ENCODE measurements at regions not wholly inside any gene's neighbourhood (a gene's known extent, or its start where the extent isn't known, plus 50 kb on each side); places are given as distances from the start of the nearest gene placed in this dataset.
"Not testable (repeated sequence)": the region's sequence is repeated elsewhere in the genome, so short reads cannot be mapped to it uniquely, and the experiment has no call there.

- peaks cover 1 to 7% of the 10 kb centered on the region in 2 donors for H3K27me3 Mint-ChIP-seq
- no peaks in the 10 kb centered on the region for H3K4me1 Mint-ChIP-seq (ENCODE audit: low read depth in 2 of 2)
- no peaks in the 10 kb centered on the region for H3K36me3 Mint-ChIP-seq (ENCODE audit: insufficient read depth)
- peaks cover 6 to 9% of the 10 kb centered on the region in 2 donors for H3K9me3 Mint-ChIP-seq
- DNase-seq (no peak), ATAC-seq (replicated peaks) (no peak)
- no peak overlapping the region for H3K4me3 Mint-ChIP-seq
- H3K27ac Mint-ChIP-seq, result no peak overlapping the region
Measured at GRCh38 chr7:138247568-138248333, 171.5 kb downstream of the AKR1D1 start.

- Mint-ChIP-seq H3K4me1 (ENCODE audit: low read depth in 2 of 2) (no peaks in the 10 kb centered on the region), H3K27ac (no peak overlapping the region), H3K27me3 (peaks cover 8 to 15% of the 10 kb centered on the region in 2 donors), H3K9me3 (peaks cover 6 to 9% of the 10 kb centered on the region in 2 donors), H3K36me3 (ENCODE audit: insufficient read depth) (no peaks in the 10 kb centered on the region), H3K4me3 (no peak overlapping the region)
- ATAC-seq (replicated peaks) (no peak), DNase-seq (no peak)
Measured at GRCh38 chr7:138248609-138249008, 172.3 kb downstream of the AKR1D1 start.

GRCh38 chr7:138249975-138250374, 173.7 kb downstream of the AKR1D1 start:
- no peak overlapping the region for H3K27ac Mint-ChIP-seq
- no peak overlapping the region for H3K4me3 Mint-ChIP-seq
- peaks cover 8 to 11% of the 10 kb centered on the region in 2 donors for H3K27me3 Mint-ChIP-seq
- H3K9me3 Mint-ChIP-seq, result peaks cover 6 to 9% of the 10 kb centered on the region in 2 donors
- ATAC-seq (replicated peaks) (no peak), DNase-seq (no peak)
- no peaks in the 10 kb centered on the region for H3K4me1 Mint-ChIP-seq (ENCODE audit: low read depth in 2 of 2)
- no peaks in the 10 kb centered on the region for H3K36me3 Mint-ChIP-seq (ENCODE audit: insufficient read depth)

DNA sequence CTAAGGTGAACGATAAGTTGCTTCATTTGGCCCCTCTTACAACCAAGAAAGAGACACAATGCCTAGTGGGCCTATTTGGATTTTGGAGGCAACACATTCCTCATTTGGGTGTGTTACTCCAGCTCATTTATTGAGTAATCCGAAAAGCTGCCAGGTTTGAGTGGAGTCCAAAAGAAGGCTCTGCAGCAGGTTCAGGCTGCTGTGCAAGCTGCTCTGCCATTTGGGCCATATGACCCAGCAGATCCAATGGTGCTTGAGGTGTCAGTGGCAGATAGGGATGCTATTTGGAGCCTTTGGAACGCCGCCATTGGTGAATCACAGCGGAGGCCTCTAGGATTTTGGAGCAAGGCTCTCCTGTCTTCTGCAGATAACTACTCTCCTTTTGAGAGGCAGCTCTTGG, 176.4 kb downstream of the AKR1D1 start:
- not testable (repeated sequence) for H3K4me3 Mint-ChIP-seq; H3K36me3 Mint-ChIP-seq (ENCODE audit: insufficient read depth); H3K4me1 Mint-ChIP-seq (ENCODE audit: low read depth in 2 of 2); ATAC-seq (replicated peaks); DNase-seq; H3K9me3 Mint-ChIP-seq; H3K27me3 Mint-ChIP-seq; H3K27ac Mint-ChIP-seq

- DNase-seq (no peak), ATAC-seq (replicated peaks) (no peak)
- Mint-ChIP-seq H3K4me3 (no peak overlapping the region), H3K36me3 (ENCODE audit: insufficient read depth) (no peaks in the 10 kb centered on the region), H3K4me1 (ENCODE audit: low read depth in 2 of 2) (peaks cover 0 to 4% of the 10 kb centered on the region in 2 donors), H3K27me3 (peaks cover 8 to 9% of the 10 kb centered on the region in 2 donors), H3K9me3 (peaks cover 0 to 2% of the 10 kb centered on the region in 2 donors), H3K27ac (no peak overlapping the region)
Measured at GRCh38 chr7:138254444-138254843, 178.2 kb downstream of the AKR1D1 start.

GRCh38 chr7:138257459-138258196, 181.4 kb downstream of the AKR1D1 start:
- H3K9me3 Mint-ChIP-seq, result peaks cover 0 to 2% of the 10 kb centered on the region in 2 donors
- no peak for DNase-seq
- ATAC-seq (replicated peaks), result no peak
- no peaks in the 10 kb centered on the region for H3K36me3 Mint-ChIP-seq (ENCODE audit: insufficient read depth)
- H3K4me1 Mint-ChIP-seq (ENCODE audit: low read depth in 2 of 2), result peaks cover 0 to 4% of the 10 kb centered on the region in 2 donors
- no peak overlapping the region for H3K27ac Mint-ChIP-seq
- H3K27me3 Mint-ChIP-seq, result peaks cover 8 to 9% of the 10 kb centered on the region in 2 donors
- no peak overlapping the region for H3K4me3 Mint-ChIP-seq

DNA sequence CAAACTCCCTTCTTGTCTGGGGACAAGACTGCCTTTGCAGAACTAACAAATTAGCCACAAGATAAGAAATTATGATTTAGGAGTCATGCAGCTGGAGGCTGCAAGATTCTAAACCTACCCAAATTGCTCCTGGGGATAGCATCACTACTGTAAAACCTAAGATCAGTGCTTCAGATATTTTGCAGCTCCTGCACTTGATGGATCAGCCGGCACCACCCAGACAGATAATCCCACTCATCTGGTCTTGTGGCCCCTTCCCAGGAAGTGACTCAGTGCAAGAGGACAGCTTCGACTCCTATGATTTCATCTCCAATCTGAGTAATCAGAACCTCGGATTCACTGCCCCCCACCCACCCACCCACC, 181.9 kb downstream of the AKR1D1 start:
- peaks cover 0 to 4% of the 10 kb centered on the region in 2 donors for H3K4me1 Mint-ChIP-seq (ENCODE audit: low read depth in 2 of 2)
- no peak overlapping the region for H3K4me3 Mint-ChIP-seq
- H3K27me3 Mint-ChIP-seq, result peaks cover 3 to 5% of the 10 kb centered on the region in 2 donors
- H3K9me3 Mint-ChIP-seq, result peaks cover 0 to 2% of the 10 kb centered on the region in 2 donors
- DNase-seq, result no peak
- no peak for ATAC-seq (replicated peaks)
- no peak overlapping the region for H3K27ac Mint-ChIP-seq
- H3K36me3 Mint-ChIP-seq (ENCODE audit: insufficient read depth), result no peaks in the 10 kb centered on the region

DNA sequence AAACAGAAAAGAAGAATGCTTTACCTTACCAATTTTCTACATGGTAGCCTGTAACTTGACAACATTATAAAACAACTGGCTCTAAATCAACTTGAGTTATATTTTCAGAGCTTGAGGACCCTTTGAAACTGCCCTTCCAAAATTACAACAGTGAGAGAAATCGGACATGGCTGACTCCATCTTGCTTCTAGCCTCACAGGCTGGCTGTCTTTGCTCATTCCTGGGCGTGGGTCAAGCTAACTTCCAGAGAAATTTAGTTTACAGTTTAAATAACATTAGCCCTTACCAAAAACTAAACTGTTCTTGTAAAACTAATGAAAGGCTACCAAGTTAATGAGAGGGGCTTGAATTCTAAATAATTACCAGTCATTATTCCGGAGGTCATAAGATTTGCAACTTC, 183.4 kb downstream of the AKR1D1 start:
- Mint-ChIP-seq H3K27me3 (no peaks in the 10 kb centered on the region), H3K36me3 (ENCODE audit: insufficient read depth) (no peaks in the 10 kb centered on the region), H3K4me3 (no peak overlapping the region), H3K27ac (no peak overlapping the region), H3K4me1 (ENCODE audit: low read depth in 2 of 2) (peaks cover 0 to 4% of the 10 kb centered on the region in 2 donors), H3K9me3 (peaks cover 0 to 2% of the 10 kb centered on the region in 2 donors)
- no peak for ATAC-seq (replicated peaks)
- DNase-seq, result no peak

DNA sequence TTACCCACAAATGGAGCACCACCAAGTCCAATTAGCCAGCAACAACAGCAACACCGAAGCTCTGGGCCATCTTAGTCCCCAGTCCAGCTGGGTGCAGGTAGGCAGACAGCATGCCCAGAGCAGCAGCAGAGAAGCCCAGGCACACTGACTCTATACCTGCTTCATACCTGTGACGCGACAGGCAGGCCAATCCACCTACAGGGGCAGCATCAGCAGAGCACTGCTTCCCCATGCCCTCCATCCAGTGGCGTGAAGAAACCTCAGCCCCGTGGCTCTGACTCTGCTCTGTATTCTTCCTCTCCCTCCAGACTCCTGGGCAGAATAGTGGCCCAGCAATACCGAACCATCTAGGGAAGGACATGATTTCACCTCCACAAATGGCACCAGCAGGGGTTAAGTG, 191.7 kb downstream of the AKR1D1 start:
- Mint-ChIP-seq H3K27me3 (peaks cover 0 to 13% of the 10 kb centered on the region in 2 donors), H3K4me1 (ENCODE audit: low read depth in 2 of 2) (no peaks in the 10 kb centered on the region), H3K9me3 (no peaks in the 10 kb centered on the region), H3K27ac (no peak overlapping the region), H3K36me3 (ENCODE audit: insufficient read depth) (no peaks in the 10 kb centered on the region), H3K4me3 (no peak overlapping the region)
- ATAC-seq (replicated peaks), result no peak
- no peak for DNase-seq

GRCh38 chr7:138276891-138277290, 183.2 kb upstream of the TRIM24 start:
- no peaks in the 10 kb centered on the region for H3K36me3 Mint-ChIP-seq (ENCODE audit: insufficient read depth)
- no peak overlapping the region for H3K4me3 Mint-ChIP-seq
- no peaks in the 10 kb centered on the region for H3K27me3 Mint-ChIP-seq
- H3K27ac Mint-ChIP-seq, result no peak overlapping the region
- no peaks in the 10 kb centered on the region for H3K9me3 Mint-ChIP-seq
- no peak for DNase-seq
- H3K4me1 Mint-ChIP-seq (ENCODE audit: low read depth in 2 of 2), result no peaks in the 10 kb centered on the region
- ATAC-seq (replicated peaks), result no peak

DNA sequence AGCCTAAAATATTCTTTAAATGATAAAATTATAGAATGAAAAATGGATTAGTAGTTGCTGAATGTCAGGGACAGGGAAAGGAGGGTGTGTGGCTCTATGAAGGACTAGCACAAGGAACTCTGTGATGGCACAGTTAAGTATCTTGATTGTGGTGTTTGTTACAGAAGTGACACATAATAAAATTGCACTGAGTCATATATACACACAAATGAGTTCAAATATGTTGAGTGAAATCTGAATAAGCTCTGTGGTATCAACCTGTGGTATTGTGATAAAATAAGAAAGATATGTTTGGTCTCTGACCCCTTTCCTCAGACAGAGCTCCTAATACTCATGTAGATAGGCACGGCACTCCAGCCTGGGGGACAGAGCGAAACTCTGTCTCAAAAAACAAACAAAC, 181.5 kb upstream of the TRIM24 start:
- Mint-ChIP-seq H3K9me3 (no peaks in the 10 kb centered on the region), H3K4me1 (ENCODE audit: low read depth in 2 of 2) (no peaks in the 10 kb centered on the region), H3K27ac (no peak overlapping the region), H3K4me3 (no peak overlapping the region), H3K27me3 (no peaks in the 10 kb centered on the region), H3K36me3 (ENCODE audit: insufficient read depth) (no peaks in the 10 kb centered on the region)
- DNase-seq, result no peak
- ATAC-seq (replicated peaks), result no peak

DNA sequence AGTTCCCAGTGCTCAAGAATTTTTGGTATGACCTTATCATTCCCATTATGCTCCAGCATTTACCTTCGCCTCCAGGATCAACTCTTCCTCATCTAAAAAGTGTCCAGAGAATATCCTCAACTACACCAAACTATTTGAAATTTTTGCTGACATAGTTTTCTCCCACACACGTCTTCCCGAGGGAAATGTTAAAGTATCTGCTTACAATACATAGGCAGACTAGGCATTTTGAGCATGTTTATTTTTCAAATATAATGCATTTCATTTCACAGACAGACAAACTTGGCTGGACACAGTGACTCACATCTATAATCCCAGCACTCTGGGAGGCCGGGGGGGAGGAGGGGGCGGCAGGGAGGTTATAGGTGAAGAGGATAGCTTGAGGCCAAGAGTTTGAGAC, 177.1 kb upstream of the TRIM24 start:
- H3K36me3 Mint-ChIP-seq (ENCODE audit: insufficient read depth), result no peaks in the 10 kb centered on the region
- no peaks in the 10 kb centered on the region for H3K27me3 Mint-ChIP-seq
- no peaks in the 10 kb centered on the region for H3K4me1 Mint-ChIP-seq (ENCODE audit: low read depth in 2 of 2)
- no peak overlapping the region for H3K4me3 Mint-ChIP-seq
- H3K27ac Mint-ChIP-seq, result no peak overlapping the region
- H3K9me3 Mint-ChIP-seq, result no peaks in the 10 kb centered on the region
- ATAC-seq (replicated peaks), result no peak
- no peak for DNase-seq

- no peak overlapping the region for H3K4me3 Mint-ChIP-seq
- no peaks in the 10 kb centered on the region for H3K27me3 Mint-ChIP-seq
- no peaks in the 10 kb centered on the region for H3K36me3 Mint-ChIP-seq (ENCODE audit: insufficient read depth)
- no peak overlapping the region for H3K27ac Mint-ChIP-seq
- ATAC-seq (replicated peaks) (no peak), DNase-seq (no peak)
- no peaks in the 10 kb centered on the region for H3K4me1 Mint-ChIP-seq (ENCODE audit: low read depth in 2 of 2)
- no peaks in the 10 kb centered on the region for H3K9me3 Mint-ChIP-seq
Measured at GRCh38 chr7:138285129-138285528, 174.9 kb upstream of the TRIM24 start.

- Mint-ChIP-seq H3K4me1 (ENCODE audit: low read depth in 2 of 2) (no peaks in the 10 kb centered on the region), H3K36me3 (ENCODE audit: insufficient read depth) (no peaks in the 10 kb centered on the region), H3K4me3 (no peak overlapping the region)
Measured at GRCh38 chr7:138286846-138287245, 173.2 kb upstream of the TRIM24 start.

More at GRCh38 chr7:138286846-138287245, 173.2 kb upstream of the TRIM24 start:
- no peaks in the 10 kb centered on the region for H3K27me3 Mint-ChIP-seq
- ATAC-seq (replicated peaks), result no peak
- no peak for DNase-seq
- no peaks in the 10 kb centered on the region for H3K9me3 Mint-ChIP-seq
- no peak overlapping the region for H3K27ac Mint-ChIP-seq

All from effector memory CD8-positive, alpha-beta T cell (primary cell).